Nephron (organoid): ENCODE measurements at regions not wholly inside any gene's neighbourhood (a gene's known extent, or its start where the extent isn't known, plus 50 kb on each side); places are given as distances from the start of the nearest gene placed in this dataset.
"Not testable (repeated sequence)": the region's sequence is repeated elsewhere in the genome, so short reads cannot be mapped to it uniquely, and the experiment has no call there.

ENCODE experiments used
- H3K27ac Mint-ChIP-seq, 3 experiments: 2 replicates each; pipeline ENCODE4 v1.8.0; 2020; ENCODE audit warnings: mixed read lengths in 3 of 3, mild to moderate bottlenecking in 2 of 3, moderate library complexity in 1 of 3
- H3K27me3 Mint-ChIP-seq: 2 replicates; pipeline ENCODE4 v1.8.0; 2021; ENCODE audit warnings: low read depth, mild to moderate bottlenecking, moderate library complexity, mixed read lengths
- H3K36me3 Mint-ChIP-seq: 2 replicates; pipeline ENCODE4 v1.8.0; 2020; ENCODE audit warnings: low read depth, mixed read lengths
- H3K4me1 Mint-ChIP-seq: 2 replicates; pipeline ENCODE4 v1.8.0; 2020; ENCODE audit warnings: mixed read lengths
- H3K4me3 Mint-ChIP-seq, 3 experiments: 2 replicates each; pipeline ENCODE4 v1.8.0; 2020; ENCODE audit warnings: mild to moderate bottlenecking in 3 of 3, mixed read lengths in 3 of 3, moderate library complexity in 2 of 3
- H3K9me3 Mint-ChIP-seq: 2 replicates; pipeline ENCODE4 v1.8.0; 2020; ENCODE audit warnings: mixed read lengths
- CTCF ChIP-seq, 3 experiments: fragments of 200-600 bp; sonication (generic); IDR thresholded peaks; one replicate each; pipeline ENCODE4 v1.5.0; 2021; ENCODE audit warnings: antibody characterized with exemption in 3 of 3; ENCODE audit not compliant: unreplicated experiment in 3 of 3

DNA sequence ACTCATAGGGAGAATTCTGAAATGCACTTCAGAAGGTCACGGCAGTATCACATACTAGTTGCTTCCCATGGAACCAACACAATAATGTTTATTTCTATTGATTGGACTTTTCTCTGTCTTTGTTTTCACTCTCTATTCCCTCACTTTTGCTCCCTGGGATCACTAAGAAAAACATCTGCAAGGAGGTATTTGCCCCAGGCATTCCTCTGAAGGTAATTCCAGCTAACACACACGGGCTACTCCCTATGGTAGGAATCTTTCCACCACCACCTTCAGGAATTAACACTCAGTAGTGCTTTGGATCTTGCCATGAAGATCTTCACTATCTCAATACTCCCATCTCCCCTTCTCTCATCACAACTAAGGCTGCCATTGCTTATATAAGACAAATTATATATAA, 353.3 kb downstream of the DSC3 start:
- no peak overlapping the region for H3K4me3 Mint-ChIP-seq
- no peak overlapping the region for H3K27ac Mint-ChIP-seq
- no peak for TF ChIP-seq CTCF (IDR thresholded peaks at IDR 0.05; ENCODE audit: unreplicated experiment in 3 of 3)
- H3K4me1 Mint-ChIP-seq: peaks cover 9% of the 10 kb centered on the region
- H3K9me3 Mint-ChIP-seq: no peaks in the 10 kb centered on the region
- no peaks in the 10 kb centered on the region for H3K36me3 Mint-ChIP-seq
- no peaks in the 10 kb centered on the region for H3K27me3 Mint-ChIP-seq

DNA sequence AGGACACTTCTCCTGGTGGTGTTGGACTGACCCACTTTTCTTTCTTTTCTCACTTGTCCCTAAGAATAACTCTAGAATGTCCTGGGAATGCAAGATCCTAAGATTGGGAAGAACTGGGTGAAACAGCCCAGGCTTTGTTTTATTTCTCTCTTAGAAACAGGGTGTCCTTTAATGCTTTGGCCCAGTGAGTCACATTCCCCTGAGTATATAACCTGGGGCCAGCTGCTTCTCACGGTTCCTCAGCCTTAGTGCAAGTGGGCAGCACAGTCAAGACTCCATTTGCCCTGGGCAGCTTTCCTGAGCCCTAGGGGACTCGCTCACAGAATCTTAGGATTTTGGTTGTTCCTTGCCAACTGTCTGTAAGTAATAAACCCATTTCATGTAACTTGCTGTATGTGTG, 355.0 kb downstream of the DSC3 start:
- no peaks in the 10 kb centered on the region for H3K9me3 Mint-ChIP-seq
- TF ChIP-seq CTCF (IDR thresholded peaks at IDR 0.05; ENCODE audit: unreplicated experiment in 3 of 3): no peak
- H3K27ac Mint-ChIP-seq: no peak overlapping the region
- no peaks in the 10 kb centered on the region for H3K36me3 Mint-ChIP-seq
- no peaks in the 10 kb centered on the region for H3K27me3 Mint-ChIP-seq
- H3K4me1 Mint-ChIP-seq: peaks cover 18% of the 10 kb centered on the region
- H3K4me3 Mint-ChIP-seq: no peak overlapping the region

GRCh38 chr18:30684825-30685481, 357.6 kb downstream of the DSC3 start:
- Mint-ChIP-seq H3K4me1 (peaks cover 23% of the 10 kb centered on the region), H3K36me3 (no peaks in the 10 kb centered on the region), H3K9me3 (no peaks in the 10 kb centered on the region), H3K27ac (peak overlapping the region in 1 of 3 experiments; percentile 43), H3K4me3 (no peak overlapping the region), H3K27me3 (no peaks in the 10 kb centered on the region)
- no peak for TF ChIP-seq CTCF (IDR thresholded peaks at IDR 0.05; ENCODE audit: unreplicated experiment in 3 of 3)

GRCh38 chr18:30683836-30684235, 358.7 kb downstream of the DSC3 start:
- no peaks in the 10 kb centered on the region for H3K9me3 Mint-ChIP-seq
- no peak overlapping the region for H3K4me3 Mint-ChIP-seq
- H3K27ac Mint-ChIP-seq: peak overlapping the region in 1 of 3 experiments; percentile 43
- H3K36me3 Mint-ChIP-seq: no peaks in the 10 kb centered on the region
- no peaks in the 10 kb centered on the region for H3K27me3 Mint-ChIP-seq
- TF ChIP-seq CTCF (IDR thresholded peaks at IDR 0.05; ENCODE audit: unreplicated experiment in 3 of 3): no peak
- peaks cover 23% of the 10 kb centered on the region for H3K4me1 Mint-ChIP-seq

- Mint-ChIP-seq H3K36me3 (no peaks in the 10 kb centered on the region), H3K27ac (peak overlapping the region in 1 of 3 experiments; percentile 87), H3K4me1 (peaks cover 23% of the 10 kb centered on the region), H3K4me3 (peak overlapping the region in 1 of 3 experiments; percentile 55), H3K27me3 (no peaks in the 10 kb centered on the region), H3K9me3 (no peaks in the 10 kb centered on the region)
- no peak for TF ChIP-seq CTCF (IDR thresholded peaks at IDR 0.05; ENCODE audit: unreplicated experiment in 3 of 3)
Measured at GRCh38 chr18:30682672-30683071, 359.9 kb downstream of the DSC3 start.

DNA sequence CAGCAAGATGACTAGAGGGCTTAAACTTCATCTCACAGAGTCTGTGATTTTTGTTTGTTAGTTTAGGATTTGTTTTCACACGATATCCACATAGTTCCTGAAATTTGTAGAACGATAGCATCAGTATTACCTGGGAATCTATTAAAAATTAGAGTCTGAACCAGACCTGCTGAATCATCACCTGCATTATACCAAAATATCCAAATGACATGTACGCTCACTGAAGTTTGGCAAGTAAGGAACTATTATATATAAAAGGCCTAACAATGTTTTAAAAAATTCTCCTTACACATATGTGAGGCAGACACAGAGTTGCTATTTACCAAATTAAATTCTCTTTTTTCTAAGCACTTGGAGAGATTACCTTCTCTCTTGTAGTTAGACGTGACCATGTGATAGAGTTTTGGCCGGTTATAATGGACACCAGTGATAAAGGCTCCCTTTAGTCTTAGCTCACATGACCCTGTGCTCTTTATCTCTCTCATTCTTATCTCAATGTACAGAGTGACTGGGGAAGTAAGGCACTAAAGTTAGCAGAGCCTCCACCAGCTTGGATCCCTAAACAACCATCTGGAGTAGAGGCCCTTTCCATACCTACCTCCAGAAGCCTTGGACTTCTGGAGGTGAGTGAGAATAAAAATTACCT, 363.1 kb downstream of the DSC3 start:
- H3K27me3 Mint-ChIP-seq: no peaks in the 10 kb centered on the region
- H3K27ac Mint-ChIP-seq: no peak overlapping the region
- H3K9me3 Mint-ChIP-seq: no peaks in the 10 kb centered on the region
- TF ChIP-seq CTCF (IDR thresholded peaks at IDR 0.05; ENCODE audit: unreplicated experiment in 3 of 3): no peak
- no peak overlapping the region for H3K4me3 Mint-ChIP-seq
- peaks cover 16% of the 10 kb centered on the region for H3K4me1 Mint-ChIP-seq
- no peaks in the 10 kb centered on the region for H3K36me3 Mint-ChIP-seq

DNA sequence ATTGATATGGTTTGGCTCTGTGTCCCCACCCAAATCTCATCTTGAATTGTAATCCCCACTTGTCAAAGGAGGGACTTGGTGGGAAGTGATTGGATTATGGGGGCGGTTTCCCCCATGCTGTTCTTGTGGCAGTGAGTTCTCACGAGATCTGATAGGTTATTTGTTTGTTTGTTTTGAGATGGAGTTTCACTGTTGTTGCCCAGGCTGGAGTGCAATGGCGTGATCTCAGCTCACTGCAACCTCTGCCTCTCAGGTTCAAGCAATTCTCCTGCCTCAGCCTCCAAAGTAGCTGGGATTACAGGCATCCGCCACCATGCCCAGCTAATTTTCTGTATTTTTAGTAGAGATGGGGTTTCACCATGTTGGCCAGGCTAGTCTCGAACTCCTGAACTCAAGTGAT, 364.7 kb downstream of the DSC3 start:
- not testable (repeated sequence) for H3K27ac Mint-ChIP-seq, H3K27me3 Mint-ChIP-seq, H3K4me1 Mint-ChIP-seq, H3K9me3 Mint-ChIP-seq, H3K36me3 Mint-ChIP-seq, H3K4me3 Mint-ChIP-seq
